ENCODE measurements at regions not wholly inside any gene's neighbourhood (a gene's known extent, or its start where the extent isn't known, plus 50 kb on each side); places are given as distances from the start of the nearest gene placed in this dataset.

- DNase-seq (ENCODE audit: low read depth in 2 of 2), result no peak
Observed at GRCh38 chr6:14635934-14636591, 518.5 kb downstream of the CD83 start.

GRCh38 chr6:14638435-14638905, 520.9 kb downstream of the CD83 start:
- DNase-seq (ENCODE audit: low read depth in 2 of 2), result no peak

- no peak for DNase-seq (ENCODE audit: low read depth in 2 of 2)
Observed at GRCh38 chr6:14638906-14639761, 521.6 kb downstream of the CD83 start.

GRCh38 chr6:14639983-14640599, 522.5 kb downstream of the CD83 start:
- no peak for DNase-seq (ENCODE audit: low read depth in 2 of 2)

GRCh38 chr6:14640631-14641030, 523.1 kb downstream of the CD83 start:
- no peak for DNase-seq (ENCODE audit: low read depth in 2 of 2)

- DNase-seq (ENCODE audit: low read depth in 2 of 2), result no peak
Observed at GRCh38 chr6:14641423-14642135, 524.0 kb downstream of the CD83 start.

GRCh38 chr6:14642136-14642505, 524.5 kb downstream of the CD83 start:
- DNase-seq (ENCODE audit: low read depth in 2 of 2), result no peak

GRCh38 chr6:14642842-14643241, 525.3 kb downstream of the CD83 start:
- no peak for DNase-seq (ENCODE audit: low read depth in 2 of 2)

GRCh38 chr6:14644381-14644780, 526.8 kb downstream of the CD83 start:
- no peak for DNase-seq (ENCODE audit: low read depth in 2 of 2)

- no peak for DNase-seq (ENCODE audit: low read depth in 2 of 2)
Observed at GRCh38 chr6:14645221-14645620, 527.6 kb downstream of the CD83 start.

- DNase-seq (ENCODE audit: low read depth in 2 of 2), result no peak
Observed at GRCh38 chr6:14645841-14646240, 528.3 kb downstream of the CD83 start.

- DNase-seq (ENCODE audit: low read depth in 2 of 2), result no peak
Observed at GRCh38 chr6:14646371-14646770, 528.8 kb downstream of the CD83 start.

GRCh38 chr6:14647357-14647756, 529.8 kb downstream of the CD83 start:
- no peak for DNase-seq (ENCODE audit: low read depth in 2 of 2)

- no peak for DNase-seq (ENCODE audit: low read depth in 2 of 2)
Observed at GRCh38 chr6:14652536-14652935, 535.0 kb downstream of the CD83 start.

- DNase-seq (ENCODE audit: low read depth in 2 of 2), result no peak
Observed at GRCh38 chr6:14655201-14656061, 537.9 kb downstream of the CD83 start.

GRCh38 chr6:14656078-14656521, 538.5 kb downstream of the CD83 start:
- no peak for DNase-seq (ENCODE audit: low read depth in 2 of 2)

GRCh38 chr6:14656649-14657048, 539.1 kb downstream of the CD83 start:
- DNase-seq (ENCODE audit: low read depth in 2 of 2), result no peak

GRCh38 chr6:14658030-14658429, 540.5 kb downstream of the CD83 start:
- DNase-seq (ENCODE audit: low read depth in 2 of 2), result no peak

- DNase-seq (ENCODE audit: low read depth in 2 of 2), result no peak
Observed at GRCh38 chr6:14658886-14659561, 541.5 kb downstream of the CD83 start.

- no peak for DNase-seq (ENCODE audit: low read depth in 2 of 2)
Observed at GRCh38 chr6:14659841-14660240, 542.3 kb downstream of the CD83 start.
